Thyroid gland (tissue), 4 donors: ENCODE measurements at regions not wholly inside any gene's neighbourhood (a gene's known extent, or its start where the extent isn't known, plus 50 kb on each side); places are given as distances from the start of the nearest gene placed in this dataset.

Experiments used
- DNase-seq, 2 donors: peaks; one replicate each; pipeline ENCODE4 v3.0.0-alpha.2; 2019
- H3K27ac ChIP-seq, 3 donors: fragments of 200-600 bp; sonication (generic); 1 replicate in 2 of 3; 2 replicates in 1 of 3; pipeline ENCODE4 v1.5.1; 2016 to 2019; ENCODE audit warnings: mild to moderate bottlenecking in 1 of 3, moderate library complexity in 1 of 3
- H3K27me3 ChIP-seq: fragments of 200-600 bp; sonication (generic); one replicate; pipeline ENCODE4 v1.5.1; 2019
- H3K36me3 ChIP-seq, 2 donors: fragments of 200-600 bp; sonication (generic); one replicate each; pipeline ENCODE4 v1.5.1; 2016 to 2019
- H3K4me1 ChIP-seq, 2 donors: fragments of 200-600 bp; sonication (generic); one replicate each; pipeline ENCODE4 v1.5.1; 2017 to 2019
- H3K4me3 ChIP-seq, 3 donors: fragments of 200-600 bp; sonication (generic); replicated peaks in 1 of 3; 1 replicate in 2 of 3; 2 replicates in 1 of 3; pipeline ENCODE4 v1.5.1; 2016; ENCODE audit warnings: mild to moderate bottlenecking in 1 of 3
- H3K9me3 ChIP-seq: fragments of 200-600 bp; sonication (generic); one replicate; pipeline ENCODE4 v1.5.1; 2017
- CTCF ChIP-seq, 6 experiments: fragments of 200-600 bp in 3 of 6; fragments of 450-650 bp in 3 of 6; sonication (generic) in 3 of 6; IDR thresholded peaks; one replicate each; pipeline ENCODE4 v1.5.1; 2016 to 2019; ENCODE audit warnings: antibody characterized with exemption in 6 of 6, mild to moderate bottlenecking in 2 of 6, inconsistent platforms in 1 of 6, moderate library complexity in 1 of 6
- POLR2A ChIP-seq, 2 donors: fragments of 450-650 bp; IDR thresholded peaks; one replicate each; pipeline ENCODE4 v1.6.1; 2017; ENCODE audit warnings: antibody characterized with exemption in 2 of 2, mild to moderate bottlenecking in 2 of 2, moderate library complexity in 1 of 2
- WGBS, 2 donors: methylation state at CpG; one replicate each; pipeline ENCODE4 v1.1.5; 2017; 5-methylcytosine and 5-hydroxymethylcytosine counted together
- intact Hi-C: fragments of 100-400 bp; cut with DNase I; formaldehyde crosslinking; loops from one replicate; pipeline ENCODE4 v1.15.1; 2023

DNA sequence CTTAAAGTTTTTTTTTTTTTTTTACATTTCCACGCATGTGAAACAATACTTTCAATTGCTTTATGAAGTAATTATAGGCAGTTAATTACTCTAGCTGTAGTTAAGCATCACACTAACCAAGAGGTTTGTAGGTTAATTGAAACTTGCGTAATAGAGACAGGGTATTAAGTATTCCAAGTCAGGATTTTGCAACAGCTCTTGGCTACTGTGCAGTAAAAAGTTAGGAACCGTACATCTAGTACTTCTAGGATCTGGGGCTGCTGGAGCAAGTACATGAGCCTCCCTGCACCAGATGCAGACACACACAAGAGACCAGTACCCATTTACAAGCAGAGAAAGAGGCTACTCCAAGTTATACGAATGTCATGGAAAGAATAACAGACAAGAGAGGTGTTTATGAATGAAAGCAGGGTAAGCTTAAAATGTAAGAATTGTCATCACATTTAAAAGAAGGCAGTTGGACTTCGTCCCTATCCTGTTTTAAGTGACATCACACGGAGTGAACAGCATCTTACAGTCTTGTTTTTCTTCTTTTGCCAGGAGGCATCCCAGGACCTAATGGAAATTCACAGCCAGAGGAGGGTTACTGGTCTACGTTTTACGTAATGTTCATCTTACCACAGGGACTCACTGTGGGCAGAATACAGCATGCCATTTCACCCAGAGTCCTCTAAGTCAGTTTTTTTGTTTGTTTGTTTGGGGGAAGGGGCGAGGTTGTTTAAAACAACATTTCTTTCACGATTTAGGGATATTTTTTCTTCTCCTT lies 379.6 kb upstream of the PSMD7 start:
- Histone ChIP-seq H3K9me3 (no peaks in the 10 kb centered on the region), H3K4me3 (no peak overlapping the region), H3K27ac (no peak overlapping the region), H3K4me1 (no peaks in the 10 kb centered on the region), H3K36me3 (no peaks in the 10 kb centered on the region), H3K27me3 (no peaks in the 10 kb centered on the region)
- TF ChIP-seq CTCF (IDR thresholded peaks at IDR 0.05) (no peak), POLR2A (IDR thresholded peaks at IDR 0.05) (no peak)
- intact Hi-C loops: no loop called here
- WGBS, 2 donors: 59 to 64% methylated on average over 10 of the region's 10 CpGs
- no peak for DNase-seq

DNA sequence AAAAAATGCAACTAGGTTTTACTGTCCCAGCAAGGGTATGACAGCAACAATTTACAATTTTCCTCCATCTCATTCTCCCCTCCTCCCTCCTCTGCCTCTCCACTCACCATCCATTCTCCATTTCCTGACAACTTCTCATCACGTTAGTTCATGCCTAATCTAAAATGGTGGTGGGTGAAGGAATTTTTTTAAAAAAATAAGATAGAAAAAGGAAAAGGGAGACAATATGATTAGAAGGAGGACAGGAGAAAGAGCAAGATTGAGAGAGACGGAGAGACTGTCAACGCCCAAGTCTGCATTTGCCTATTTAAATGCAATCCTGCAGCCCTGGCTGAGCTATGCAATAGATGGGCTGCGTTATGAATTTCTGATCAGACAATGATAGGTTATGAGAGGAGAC lies 380.7 kb upstream of the PSMD7 start:
- no peak for DNase-seq
- H3K4me1 ChIP-seq: no peaks in the 10 kb centered on the region
- H3K36me3 ChIP-seq: no peaks in the 10 kb centered on the region
- 82 to 86% methylated on average over 4 of the region's 4 CpGs for WGBS, 2 donors
- no peaks in the 10 kb centered on the region for H3K27me3 ChIP-seq
- no peaks in the 10 kb centered on the region for H3K9me3 ChIP-seq
- H3K27ac ChIP-seq: no peak overlapping the region
- H3K4me3 ChIP-seq: no peak overlapping the region
- TF ChIP-seq POLR2A (IDR thresholded peaks at IDR 0.05) (no peak), CTCF (IDR thresholded peaks at IDR 0.05) (no peak)
- intact Hi-C loops: no loop called here

- intact Hi-C loops: no loop called here
- WGBS, 2 donors: 54 to 62% methylated on average over 5 of the region's 5 CpGs
Measured at GRCh38 chr16:73915140-73915539, 381.5 kb upstream of the PSMD7 start.

GRCh38 chr16:73912850-73913249 lies 383.8 kb upstream of the PSMD7 start:
- intact Hi-C loops: no loop called here
- Histone ChIP-seq H3K9me3 (no peaks in the 10 kb centered on the region), H3K36me3 (no peaks in the 10 kb centered on the region), H3K4me3 (no peak overlapping the region), H3K4me1 (no peaks in the 10 kb centered on the region), H3K27ac (no peak overlapping the region), H3K27me3 (no peaks in the 10 kb centered on the region)
- TF ChIP-seq CTCF (IDR thresholded peaks at IDR 0.05) (no peak), POLR2A (IDR thresholded peaks at IDR 0.05) (no peak)
- WGBS, 2 donors: 85 to 94% methylated on average over 1 of the region's 1 CpG
- no peak for DNase-seq

More at GRCh38 chr16:73915140-73915539, 381.5 kb upstream of the PSMD7 start:
- H3K4me3 ChIP-seq: no peak overlapping the region
- H3K9me3 ChIP-seq: no peaks in the 10 kb centered on the region
- no peaks in the 10 kb centered on the region for H3K27me3 ChIP-seq
- no peak overlapping the region for H3K27ac ChIP-seq
- H3K36me3 ChIP-seq: no peaks in the 10 kb centered on the region
- no peak for DNase-seq
- TF ChIP-seq POLR2A (IDR thresholded peaks at IDR 0.05) (no peak), CTCF (IDR thresholded peaks at IDR 0.05) (no peak)
- no peaks in the 10 kb centered on the region for H3K4me1 ChIP-seq

DNA sequence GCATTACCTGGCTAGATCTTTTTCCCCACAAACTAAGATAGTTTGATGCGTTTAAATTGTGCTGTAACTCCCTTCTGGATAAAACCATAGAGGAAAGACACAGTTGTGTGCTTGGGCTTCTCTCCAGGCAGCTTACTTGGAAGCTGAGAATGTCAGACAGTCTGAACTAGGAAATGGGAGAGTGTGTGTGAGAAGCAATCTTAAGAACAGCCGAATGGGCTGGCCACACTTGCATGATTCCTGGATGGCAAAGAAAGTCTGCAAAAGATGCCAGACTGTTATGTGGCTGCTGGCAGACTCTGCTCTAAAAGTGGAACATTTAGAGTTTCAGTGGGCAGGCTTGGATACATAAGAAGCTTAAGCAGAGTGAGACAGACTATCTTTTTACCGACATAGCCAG lies 384.3 kb upstream of the PSMD7 start:
- peak; percentile 33 to 47 for DNase-seq
- no peak overlapping the region for H3K4me3 ChIP-seq
- intact Hi-C loops: no loop called here
- H3K36me3 ChIP-seq: no peaks in the 10 kb centered on the region
- no peak overlapping the region for H3K27ac ChIP-seq
- WGBS, 2 donors: 23 to 27% methylated on average over 3 of the region's 3 CpGs
- H3K9me3 ChIP-seq: no peaks in the 10 kb centered on the region
- TF ChIP-seq CTCF (IDR thresholded peaks at IDR 0.05) (no peak), POLR2A (IDR thresholded peaks at IDR 0.05) (no peak)
- no peaks in the 10 kb centered on the region for H3K4me1 ChIP-seq
- no peaks in the 10 kb centered on the region for H3K27me3 ChIP-seq
